ENCODE measurements at regions not wholly inside any gene's neighbourhood (a gene's known extent, or its start where the extent isn't known, plus 50 kb on each side); places are given as distances from the start of the nearest gene placed in this dataset.

GRCh38 chr12:92553389-92553788, 149.4 kb upstream of the PLEKHG7 start:
- TF ChIP-seq POLR2AphosphoS5 (IDR thresholded peaks at IDR 0.05; ENCODE audit: low read depth, low read length): peak; percentile 31; the same call in 1 of the 2 replicates
- TF ChIP-seq POLR2A (IDR thresholded peaks at IDR 0.05; ENCODE audit: low read depth, low read length): no peak
- TF ChIP-seq TAF1 (IDR thresholded peaks at IDR 0.05; ENCODE audit: borderline replicate concordance, low read depth, low read length): no peak
